IMR-90 (cell line): ENCODE measurements at regions not wholly inside any gene's neighbourhood (a gene's known extent, or its start where the extent isn't known, plus 50 kb on each side); places are given as distances from the start of the nearest gene placed in this dataset.

Source experiments
- ATAC-seq: fragments of 200-7000 bp; cut with Tn5 transposase; 2 replicates; pipeline ENCODE4 v1.9.1; 2020; ENCODE audit warnings: low read depth, mild to moderate bottlenecking, moderate library complexity
- BruUV-seq: library from RNA; stranded (reverse); fragments of 400-500 nt; replicated peaks from 2 replicates; lab custom pipeline; 2021; lab: Mats Ljungman, UMichigan
- CTCF ChIA-PET: fragments of 300-600 bp; formaldehyde crosslinking; extraction: SDS; loops from one replicate; lab custom pipeline; 2021; ENCODE audit warnings: antibody characterized with exemption; lab: Yijun Ruan, JAX
- POLR2A ChIA-PET: fragments of 300-600 bp; sonication (Branson Sonifier 250); formaldehyde crosslinking; loops from one replicate; lab custom pipeline; 2022; ENCODE audit warnings: antibody characterized with exemption; ENCODE audit not compliant: unreplicated experiment; lab: Charles Lee
- DNase-seq: peaks from one replicate; pipeline ENCODE4 v3.0.0; 2013
- H2AFZ ChIP-seq: replicated peaks from 2 replicates; pipeline ENCODE3; 2013; ENCODE audit warnings: low read length, mild to moderate bottlenecking; ENCODE audit not compliant: poor library complexity
- H2AK5ac ChIP-seq: 2 replicates; pipeline ENCODE4 v1.6.1; 2013; ENCODE audit warnings: low read depth, low read length, inconsistent platforms
- H2AK9ac ChIP-seq: replicated peaks from 2 replicates; pipeline ENCODE3; 2013; ENCODE audit warnings: mild to moderate bottlenecking, low read depth, low read length, moderate library complexity; ENCODE audit not compliant: poor library complexity
- H2BK120ac ChIP-seq: 2 replicates; pipeline ENCODE4 v1.6.1; 2013; ENCODE audit warnings: low read depth, low read length, inconsistent platforms
- H2BK15ac ChIP-seq: 3 replicates; pipeline ENCODE4 v1.6.1; 2013; ENCODE audit warnings: low read depth, low read length, inconsistent platforms
- H2BK20ac ChIP-seq: 2 replicates; pipeline ENCODE4 v1.6.1; 2013; ENCODE audit warnings: low read depth, mild to moderate bottlenecking, inconsistent platforms, low read length, moderate library complexity
- H2BK5ac ChIP-seq: 2 replicates; pipeline ENCODE4 v1.6.1; 2013; ENCODE audit warnings: mild to moderate bottlenecking, low read depth, low read length, inconsistent platforms; ENCODE audit not compliant: poor library complexity, severe bottlenecking
- H3K14ac ChIP-seq: replicated peaks from 2 replicates; pipeline ENCODE4 v1.6.1; 2013; ENCODE audit warnings: low read depth, low read length, inconsistent platforms
- H3K18ac ChIP-seq: 2 replicates; pipeline ENCODE4 v1.6.1; 2013; ENCODE audit warnings: low read depth, low read length, control low read depth
- H3K23ac ChIP-seq: 2 replicates; pipeline ENCODE4 v1.6.1; 2013; ENCODE audit warnings: low read depth, low read length, inconsistent platforms
- H3K27ac ChIP-seq: 2 replicates; pipeline ENCODE4 v1.5.1; 2013; ENCODE audit warnings: mild to moderate bottlenecking, control low read depth, low read length; ENCODE audit not compliant: insufficient read depth
- H3K27me3 ChIP-seq: 2 replicates; pipeline ENCODE4 v1.6.1; 2013; ENCODE audit warnings: low read length; ENCODE audit not compliant: control insufficient read depth, insufficient read depth
- H3K36me3 ChIP-seq: 2 replicates; pipeline ENCODE4 v1.6.1; 2013; ENCODE audit warnings: low read length, mixed read lengths; ENCODE audit not compliant: control insufficient read depth, insufficient read depth
- H3K4ac ChIP-seq: 2 replicates; pipeline ENCODE4 v1.6.1; 2013; ENCODE audit warnings: low read depth, low read length, inconsistent platforms
- H3K4me1 ChIP-seq: 2 replicates; pipeline ENCODE4 v1.6.1; 2013; ENCODE audit warnings: low read length, mixed read lengths; ENCODE audit not compliant: control insufficient read depth, insufficient read depth
- H3K4me2 ChIP-seq: 2 replicates; pipeline ENCODE4 v1.6.1; 2013; ENCODE audit warnings: low read depth, mild to moderate bottlenecking, control low read depth, low read length, moderate library complexity
- H3K4me3 ChIP-seq: 2 replicates; pipeline ENCODE4 v1.5.1; 2013; ENCODE audit warnings: low read depth, mild to moderate bottlenecking, control low read depth, low read length, moderate library complexity; ENCODE audit not compliant: insufficient read depth
- H3K56ac ChIP-seq: 2 replicates; pipeline ENCODE4 v1.6.1; 2013; ENCODE audit warnings: low read length, inconsistent platforms; ENCODE audit not compliant: insufficient read depth; ENCODE audit errors: extremely low read depth
- H3K79me1 ChIP-seq, 2 experiments: 2 replicates each; pipeline ENCODE4 v1.6.1; 2013; ENCODE audit warnings: low read length in 2 of 2, inconsistent platforms in 1 of 2, low read depth in 1 of 2
- H3K9ac ChIP-seq: 2 replicates; pipeline ENCODE4 v1.6.1; 2013; ENCODE audit warnings: low read depth, low read length, control low read depth
- H3K9me1 ChIP-seq: 2 replicates; pipeline ENCODE4 v1.6.1; 2013; ENCODE audit warnings: low read length, inconsistent platforms; ENCODE audit not compliant: insufficient read depth
- H3K9me3 ChIP-seq: 2 replicates; pipeline ENCODE4 v1.6.1; 2013; ENCODE audit warnings: low read length; ENCODE audit not compliant: control insufficient read depth, insufficient read depth
- H4K20me1 ChIP-seq: 2 replicates; pipeline ENCODE4 v1.6.1; 2013; ENCODE audit warnings: low read length, inconsistent platforms; ENCODE audit not compliant: insufficient read depth
- H4K5ac ChIP-seq: 2 replicates; pipeline ENCODE4 v1.6.1; 2013; ENCODE audit warnings: mild to moderate bottlenecking, low read depth, low read length, control low read depth
- H4K8ac ChIP-seq, 2 experiments: 2 replicates each; pipeline ENCODE4 v1.6.1; 2013; ENCODE audit warnings: low read depth in 2 of 2, low read length in 2 of 2, control low read depth in 1 of 2, inconsistent platforms in 1 of 2
- H4K91ac ChIP-seq: 2 replicates; pipeline ENCODE4 v1.6.1; 2013; ENCODE audit warnings: low read depth, low read length, inconsistent platforms; ENCODE audit not compliant: insufficient read depth
- BHLHE40 ChIP-seq: fragments of 150-350 bp; IDR thresholded peaks from 2 replicates; pipeline ENCODE4 v1.6.1; 2016; ENCODE audit warnings: mild to moderate bottlenecking, low read depth, low read length
- FOS ChIP-seq: fragments of 150-350 bp; IDR thresholded peaks from 2 replicates; pipeline ENCODE4 v1.6.1; 2016; ENCODE audit warnings: low read depth, low read length
- MAZ ChIP-seq: IDR thresholded peaks from 2 replicates; pipeline ENCODE4 v1.6.1; 2012; ENCODE audit warnings: low read depth, mild to moderate bottlenecking, low read length, improper control_type of control experiment, moderate library complexity, borderline replicate concordance
- POLR2A ChIP-seq: IDR thresholded peaks from 2 replicates; pipeline ENCODE4 v1.6.1; 2012; ENCODE audit warnings: mild to moderate bottlenecking, low read depth, low read length
- SMC3 ChIP-seq: fragments of 150-350 bp; IDR thresholded peaks from 2 replicates; pipeline ENCODE4 v1.6.1; 2016; ENCODE audit warnings: low read depth, mild to moderate bottlenecking, antibody characterized with exemption, low read length, moderate library complexity
- WGBS, 2 experiments: methylation state at CpG; one replicate each; pipeline versions ENCODE4 v1.1.5 to v1.1.7; 2013; ENCODE audit warnings: missing lambda C conversion rate in 2 of 2; ENCODE audit not compliant: insufficient read length in 1 of 2; ENCODE audit errors: extremely low coverage in 2 of 2; 5-methylcytosine and 5-hydroxymethylcytosine counted together
- dilution Hi-C: fragments of 300-500 bp; cut with HindIII; formaldehyde crosslinking; loops from one replicate; pipeline ENCODE4 v1.14.3; 2018; ENCODE audit warnings: low sequenced_read_pairs; ENCODE audit not compliant: unreplicated experiment
- in situ Hi-C: fragments of 300-500 bp; cut with MboI; formaldehyde crosslinking; loops from 3 replicates; pipeline ENCODE4 v1.14.3; 2019; ENCODE audit warnings: low sequenced_read_pairs, inconsistent platforms, mixed read lengths
- intact Hi-C: fragments of 100-400 bp; cut with micrococcal nuclease; formaldehyde crosslinking; loops from 2 replicates; pipeline ENCODE4 v1.10.0; 2022

- Histone ChIP-seq H4K20me1 (no peaks in the 10 kb centered on the region), H3K18ac (no peak overlapping the region), H3K27ac (no peak overlapping the region), H3K4me3 (no peak overlapping the region), H3K4me2 (no peak overlapping the region), H2BK120ac (no peak overlapping the region), H3K56ac (no peak overlapping the region), H3K36me3 (no peaks in the 10 kb centered on the region), H2AK9ac (no peak overlapping the region), H2BK5ac (no peak overlapping the region), H3K9me3 (peaks cover 36% of the 10 kb centered on the region), H2BK15ac (no peak overlapping the region), H3K27me3 (no peaks in the 10 kb centered on the region), H3K9ac (no peak overlapping the region), H4K5ac (no peak overlapping the region), H3K4me1 (no peaks in the 10 kb centered on the region), H3K4ac (no peak overlapping the region), H3K23ac (no peak overlapping the region), H3K9me1 (no peaks in the 10 kb centered on the region), H2BK20ac (no peak overlapping the region), H3K79me1 (no peaks in the 10 kb centered on the region), H2AK5ac (no peak overlapping the region), H4K91ac (no peak overlapping the region), H2AFZ (no peak overlapping the region), H4K8ac (no peak overlapping the region), H3K14ac (no peak overlapping the region)
- DNase-seq (no peak), ATAC-seq (no peak)
- CTCF ChIA-PET, result no interaction called here
- dilution Hi-C loops, result no loop called here
- POLR2A ChIA-PET, result no interaction called here
- 83% methylated on average over 1 of the region's 5 CpGs; no CpG with 5 or more reads in 1 of the 2 experiments for WGBS, 2 experiments
- in situ Hi-C loops, result no loop called here
- BruUV-seq, result no TSS peak
- intact Hi-C loops, result no loop called here
- TF ChIP-seq BHLHE40, result no peak
- no peak for TF ChIP-seq SMC3
- no peak for TF ChIP-seq POLR2A
- TF ChIP-seq FOS, result no peak
- TF ChIP-seq MAZ, result no peak
Observed at GRCh38 chr10:131722121-131722520, 178.7 kb upstream of the PPP2R2D start.
